Right atrium auricular region (tissue), 2 donors: ENCODE measurements at regions not wholly inside any gene's neighbourhood (a gene's known extent, or its start where the extent isn't known, plus 50 kb on each side); places are given as distances from the start of the nearest gene placed in this dataset.

Experiments
- DNase-seq: peaks from one replicate; pipeline ENCODE4 v3.0.0-alpha.2; 2019; ENCODE audit warnings: low spot score
- H3K27ac ChIP-seq, 2 donors: fragments of 200-600 bp; sonication (generic); 1 replicate in 1 of 2; 2 replicates in 1 of 2; pipeline ENCODE4 v1.5.1; 2016 to 2019
- H3K27me3 ChIP-seq, 2 donors: fragments of 200-600 bp; sonication (generic); one replicate each; pipeline versions ENCODE4 v1.5.1 to v1.6.0; 2017 to 2019
- H3K36me3 ChIP-seq: fragments of 200-600 bp; sonication (generic); one replicate; pipeline ENCODE4 v1.5.1; 2016
- H3K4me1 ChIP-seq, 2 donors: fragments of 200-600 bp; sonication (generic); one replicate each; pipeline versions ENCODE4 v1.5.1 to v1.6.0; 2017 to 2019
- H3K4me3 ChIP-seq, 2 donors: fragments of 200-600 bp; sonication (generic); 1 replicate in 1 of 2; 2 replicates in 1 of 2; pipeline ENCODE4 v1.5.1; 2017 to 2019; ENCODE audit warnings: mild to moderate bottlenecking in 1 of 2, moderate library complexity in 1 of 2
- H3K9me3 ChIP-seq, 2 donors: fragments of 200-600 bp; sonication (generic); one replicate each; pipeline ENCODE4 v1.5.1; 2019
- CTCF ChIP-seq, 2 donors: fragments of 200-600 bp; sonication (generic); IDR thresholded peaks; one replicate each; pipeline ENCODE4 v1.5.1; 2019; ENCODE audit warnings: antibody characterized with exemption in 2 of 2

- Histone ChIP-seq H3K27me3 (no peaks in the 10 kb centered on the region), H3K27ac (no peak overlapping the region), H3K9me3 (no peaks in the 10 kb centered on the region), H3K4me1 (peaks cover 0 to 7% of the 10 kb centered on the region in 2 donors), H3K36me3 (no peaks in the 10 kb centered on the region), H3K4me3 (no peak overlapping the region)
- TF ChIP-seq CTCF (IDR thresholded peaks at IDR 0.05): no peak
- DNase-seq: no peak
Observed at GRCh38 chr2:160859096-160859495, 301.1 kb upstream of the TANK start.

- Histone ChIP-seq H3K9me3 (no peaks in the 10 kb centered on the region), H3K36me3 (no peaks in the 10 kb centered on the region), H3K4me1 (peaks cover 0 to 7% of the 10 kb centered on the region in 2 donors), H3K27ac (no peak overlapping the region), H3K27me3 (no peaks in the 10 kb centered on the region), H3K4me3 (no peak overlapping the region)
- no peak for TF ChIP-seq CTCF (IDR thresholded peaks at IDR 0.05)
- no peak for DNase-seq
Observed at GRCh38 chr2:160862226-160862625, 298.0 kb upstream of the TANK start.

GRCh38 chr2:160868891-160869290 is 291.3 kb upstream of the TANK start:
- H3K4me1 ChIP-seq: peaks cover 0 to 7% of the 10 kb centered on the region in 2 donors
- no peaks in the 10 kb centered on the region for H3K27me3 ChIP-seq
- H3K4me3 ChIP-seq: no peak overlapping the region
- TF ChIP-seq CTCF (IDR thresholded peaks at IDR 0.05): no peak
- H3K36me3 ChIP-seq: no peaks in the 10 kb centered on the region
- DNase-seq: no peak
- peak overlapping the region in 1 of 2 donors; percentile 58 for H3K27ac ChIP-seq
- H3K9me3 ChIP-seq: no peaks in the 10 kb centered on the region

GRCh38 chr2:160869411-160869810 is 290.8 kb upstream of the TANK start:
- no peak overlapping the region for H3K4me3 ChIP-seq
- peaks cover 0 to 7% of the 10 kb centered on the region in 2 donors for H3K4me1 ChIP-seq
- H3K36me3 ChIP-seq: no peaks in the 10 kb centered on the region
- H3K27me3 ChIP-seq: no peaks in the 10 kb centered on the region
- H3K9me3 ChIP-seq: no peaks in the 10 kb centered on the region
- no peak for TF ChIP-seq CTCF (IDR thresholded peaks at IDR 0.05)
- peak overlapping the region in 1 of 2 donors; percentile 58 for H3K27ac ChIP-seq
- DNase-seq: no peak

- no peak for DNase-seq
- TF ChIP-seq CTCF (IDR thresholded peaks at IDR 0.05): no peak
Observed at GRCh38 chr2:160870729-160871465, 289.3 kb upstream of the TANK start.

GRCh38 chr2:160871953-160872352 is 288.3 kb upstream of the TANK start:
- Histone ChIP-seq H3K4me1 (peaks cover 0 to 7% of the 10 kb centered on the region in 2 donors), H3K27me3 (no peaks in the 10 kb centered on the region), H3K9me3 (no peaks in the 10 kb centered on the region), H3K36me3 (no peaks in the 10 kb centered on the region), H3K4me3 (no peak overlapping the region), H3K27ac (no peak overlapping the region)
- no peak for DNase-seq
- no peak for TF ChIP-seq CTCF (IDR thresholded peaks at IDR 0.05)

More at GRCh38 chr2:160870729-160871465, 289.3 kb upstream of the TANK start:
- Histone ChIP-seq H3K27ac (peak overlapping the region in 1 of 2 donors; percentile 35), H3K9me3 (no peaks in the 10 kb centered on the region), H3K4me1 (peaks cover 0 to 7% of the 10 kb centered on the region in 2 donors), H3K36me3 (no peaks in the 10 kb centered on the region), H3K4me3 (no peak overlapping the region), H3K27me3 (no peaks in the 10 kb centered on the region)
